Pulmonary artery endothelial cell (primary cell): ENCODE measurements at regions not wholly inside any gene's neighbourhood (a gene's known extent, or its start where the extent isn't known, plus 50 kb on each side); places are given as distances from the start of the nearest gene placed in this dataset.

ENCODE experiments used
- DNase-seq: peaks from one replicate; pipeline ENCODE4 v3.0.0-alpha.2; 2011; ENCODE audit warnings: low read depth, low spot score

GRCh38 chr16:8519179-8519578, 71.1 kb downstream of the TMEM114 start:
- no peak for DNase-seq

DNA sequence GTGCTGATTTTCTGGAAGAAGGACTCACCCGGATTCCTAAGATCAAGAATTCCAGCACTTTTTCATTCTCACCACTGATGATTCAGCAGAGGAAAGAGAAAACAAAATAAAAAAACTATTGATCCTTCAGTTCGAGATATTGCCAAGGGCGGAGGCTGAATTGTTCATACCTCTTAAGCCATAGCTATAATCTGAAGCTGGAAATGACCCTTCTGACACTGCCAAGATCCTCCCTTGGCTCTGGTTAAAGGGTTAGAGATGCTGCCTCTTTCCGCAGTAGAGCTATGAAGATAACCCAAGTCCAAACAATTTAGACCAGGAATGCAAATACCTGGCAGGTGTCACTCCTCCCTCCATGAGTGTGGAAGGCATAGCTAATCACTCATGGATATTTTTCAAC, 73.0 kb downstream of the TMEM114 start:
- no peak for DNase-seq

- DNase-seq, result no peak
Measured at GRCh38 chr16:8516471-8516870, 73.8 kb downstream of the TMEM114 start.

- no peak for DNase-seq
Measured at GRCh38 chr16:8512941-8513624, 77.2 kb downstream of the TMEM114 start.

GRCh38 chr16:8511464-8511863, 78.8 kb downstream of the TMEM114 start:
- no peak for DNase-seq

GRCh38 chr16:8510160-8510559, 80.2 kb downstream of the TMEM114 start:
- DNase-seq, result no peak

GRCh38 chr16:8505327-8505991, 84.9 kb downstream of the TMEM114 start:
- DNase-seq, result no peak

- DNase-seq, result no peak
Measured at GRCh38 chr16:8502446-8502845, 87.9 kb downstream of the TMEM114 start.

DNA sequence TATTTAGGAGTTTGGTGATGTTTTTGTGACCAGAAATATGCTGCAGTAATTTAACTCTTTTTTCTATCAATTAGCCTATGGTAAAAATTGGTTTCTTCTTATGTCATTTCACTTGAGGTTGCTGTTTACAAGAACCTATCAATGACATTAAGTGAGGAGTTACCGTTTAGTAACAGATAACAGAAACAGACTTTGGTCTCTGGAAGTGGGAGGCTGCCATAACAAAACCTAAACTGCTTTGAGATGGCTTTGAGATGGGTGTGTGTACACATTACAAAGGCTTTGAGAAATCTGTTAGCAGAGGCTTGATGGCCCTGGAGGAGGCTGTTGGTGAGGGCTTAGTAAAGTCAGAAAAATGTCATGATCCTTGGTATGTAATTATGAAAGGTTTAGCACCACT, 90.0 kb downstream of the TMEM114 start:
- no peak for DNase-seq

DNA sequence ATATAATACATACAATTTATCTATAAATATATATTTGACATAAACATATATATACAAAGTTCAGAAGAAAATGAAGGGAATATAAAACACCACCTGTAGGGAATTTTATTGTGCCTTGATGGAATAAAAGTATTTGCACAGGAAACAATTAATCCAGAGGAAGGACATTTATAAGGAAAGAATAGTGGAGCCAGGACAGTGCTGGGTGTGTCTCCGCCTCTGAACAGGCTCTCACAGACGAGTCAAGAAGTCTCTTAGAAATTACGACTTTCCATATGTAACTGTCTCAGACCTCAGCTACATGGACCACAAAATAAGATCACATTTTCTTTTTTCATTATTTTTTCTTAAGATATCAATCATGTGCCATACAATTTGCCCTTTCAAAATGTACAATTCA, 93.9 kb downstream of the TMEM114 start:
- no peak for DNase-seq

- no peak for DNase-seq
Measured at GRCh38 chr16:8493972-8494371, 96.3 kb downstream of the TMEM114 start.

DNA sequence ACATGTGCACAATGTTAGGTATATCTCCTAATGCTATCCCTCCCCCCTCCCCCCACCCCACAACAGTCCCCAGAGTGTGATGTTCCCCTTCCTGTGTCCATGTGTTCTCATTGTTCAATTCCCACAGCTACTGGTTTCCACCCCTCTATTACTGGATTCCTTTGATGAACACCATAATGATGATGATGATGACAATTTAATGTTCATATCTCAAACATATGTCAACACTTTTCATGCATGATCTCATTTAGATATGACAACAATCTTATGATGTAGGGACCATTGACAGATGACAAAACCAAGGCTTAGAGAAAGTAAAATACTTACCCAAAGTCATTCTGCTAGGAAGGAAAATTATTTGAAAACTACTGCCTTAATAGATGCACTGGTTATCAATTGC, 97.6 kb downstream of the TMEM114 start:
- DNase-seq, result no peak

DNA sequence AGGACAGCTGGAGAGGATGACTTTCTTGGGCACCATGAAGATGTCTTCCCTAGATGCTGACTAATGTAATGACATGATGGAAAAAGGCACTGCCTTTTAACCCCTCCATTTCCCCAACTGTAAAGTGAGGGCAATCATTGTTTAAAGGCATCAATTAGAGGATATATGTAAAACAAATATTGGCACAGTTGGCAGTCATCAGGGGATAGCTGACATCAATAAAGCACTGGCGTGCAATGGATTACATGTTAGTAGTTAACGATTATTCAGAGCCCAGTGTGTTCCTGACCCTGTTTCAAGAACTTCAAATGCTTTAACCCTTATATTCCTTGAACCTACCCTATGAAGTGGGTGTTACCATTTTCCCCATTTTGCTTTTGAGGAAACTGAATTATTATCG, 100.7 kb downstream of the TMEM114 start:
- no peak for DNase-seq

- DNase-seq, result no peak
Measured at GRCh38 chr16:8486985-8487384, 103.3 kb downstream of the TMEM114 start.

- no peak for DNase-seq
Measured at GRCh38 chr16:8483396-8483795, 106.9 kb downstream of the TMEM114 start.

DNA sequence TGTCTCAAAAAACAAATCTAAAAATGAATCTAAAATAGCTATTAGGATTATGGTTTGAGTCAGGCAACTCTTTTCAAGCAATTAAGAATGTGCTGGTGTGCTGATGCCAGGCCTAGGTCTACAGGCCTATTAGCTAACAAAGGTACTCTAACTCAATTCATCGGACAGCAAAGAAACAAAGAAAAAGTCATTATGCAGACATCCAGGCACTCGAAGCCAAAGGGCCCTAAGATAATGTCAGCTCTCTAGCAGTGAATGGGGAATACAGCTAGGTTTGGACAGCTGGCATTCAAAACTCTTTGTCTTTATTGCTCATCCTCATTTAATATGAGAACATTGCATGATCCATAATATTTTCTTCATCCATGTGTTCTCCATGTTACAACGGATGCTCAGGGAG, 108.5 kb downstream of the TMEM114 start:
- DNase-seq, result no peak

GRCh38 chr16:8476824-8477223, 113.5 kb downstream of the TMEM114 start:
- DNase-seq, result no peak

- no peak for DNase-seq
Measured at GRCh38 chr16:8474587-8474986, 115.7 kb downstream of the TMEM114 start.

DNA sequence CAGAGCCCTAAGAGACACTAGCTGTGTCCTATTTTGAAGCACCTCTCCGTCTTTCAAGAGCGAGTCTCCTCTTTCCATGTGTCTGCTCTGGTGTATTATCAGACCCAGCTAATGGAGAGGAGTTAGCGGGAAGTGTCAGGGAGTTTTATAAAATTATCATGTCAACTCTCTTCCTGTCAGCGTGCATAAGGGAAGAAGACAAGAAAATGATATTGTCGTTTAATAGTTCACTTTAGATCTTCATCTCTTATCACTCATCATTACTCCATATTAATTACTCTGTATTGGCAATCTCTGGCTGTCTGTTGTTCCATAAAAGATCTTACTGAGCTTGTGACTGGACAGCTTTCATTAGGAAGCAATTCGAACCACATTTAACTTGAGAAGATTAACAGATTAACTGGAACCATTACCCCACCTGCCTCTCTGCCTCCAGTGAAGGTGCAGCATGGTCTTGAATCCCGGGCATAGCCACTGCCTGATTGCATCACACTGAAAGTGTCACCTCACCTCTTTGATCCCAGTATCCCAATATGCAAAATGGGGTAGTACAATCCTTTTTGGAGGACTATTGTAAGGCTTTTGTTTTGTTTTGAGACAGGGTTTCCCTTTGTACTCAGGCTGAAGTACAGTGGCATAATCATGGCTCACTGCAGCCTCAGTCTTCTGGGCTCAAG, 121.1 kb downstream of the TMEM114 start:
- no peak for DNase-seq

DNA sequence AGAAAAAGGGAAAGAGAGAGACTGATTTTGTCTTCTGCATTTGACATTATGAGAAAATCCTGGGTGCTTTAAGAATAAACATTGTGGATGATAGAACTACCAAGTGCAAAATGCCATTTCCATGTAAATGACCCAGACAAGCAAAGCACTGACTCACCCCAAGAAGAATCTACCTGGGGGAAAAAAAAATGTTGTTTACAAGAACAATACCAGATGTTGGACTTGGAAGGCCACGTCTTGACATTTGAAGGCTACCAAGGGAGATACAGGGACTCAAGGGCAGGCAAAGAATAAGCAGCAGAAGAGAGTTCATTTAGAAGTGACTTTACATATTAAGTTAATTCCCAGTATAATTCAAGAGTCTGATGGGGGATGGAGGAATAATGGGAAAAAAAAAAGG, 125.3 kb downstream of the TMEM114 start:
- no peak for DNase-seq

GRCh38 chr16:8459085-8459733, 131.1 kb downstream of the TMEM114 start:
- DNase-seq, result no peak

GRCh38 chr16:8458481-8459046, 131.7 kb downstream of the TMEM114 start:
- no peak for DNase-seq
